DOHH2 (cell line): ENCODE measurements at regions not wholly inside any gene's neighbourhood (a gene's known extent, or its start where the extent isn't known, plus 50 kb on each side); places are given as distances from the start of the nearest gene placed in this dataset.

ENCODE experiments used
- H3F3A ChIP-seq: fragments of 200-600 bp; sonication (generic), shearing (Covaris generic); 2 replicates; pipeline ENCODE4 v1.6.0; 2016; ENCODE audit warnings: antibody characterized with exemption, mild to moderate bottlenecking; ENCODE audit not compliant: control insufficient read depth, insufficient read depth
- H3K27ac ChIP-seq: fragments of 200-600 bp; sonication (generic); 2 replicates; pipeline ENCODE4 v1.5.1; 2014; ENCODE audit warnings: low read depth, mild to moderate bottlenecking, low read length, moderate library complexity
- H3K27me3 ChIP-seq: fragments of 200-600 bp; sonication (generic); 2 replicates; pipeline ENCODE4 v1.6.1; 2014; ENCODE audit warnings: mild to moderate bottlenecking, low read length, mixed read lengths; ENCODE audit not compliant: control insufficient read depth
- H3K36me3 ChIP-seq: fragments of 200-600 bp; sonication (generic); 2 replicates; pipeline ENCODE4 v1.6.1; 2014; ENCODE audit warnings: mild to moderate bottlenecking, low read length, moderate library complexity, mixed read lengths; ENCODE audit not compliant: control insufficient read depth
- H3K4me1 ChIP-seq: fragments of 200-600 bp; sonication (generic); 2 replicates; pipeline ENCODE4 v1.6.1; 2014; ENCODE audit warnings: mild to moderate bottlenecking, low read length, mixed read lengths; ENCODE audit not compliant: control insufficient read depth
- H3K4me2 ChIP-seq: fragments of 200-600 bp; sonication (generic); 2 replicates; pipeline ENCODE4 v1.6.0; 2014; ENCODE audit warnings: mild to moderate bottlenecking, low read length, moderate library complexity
- H3K4me3 ChIP-seq: fragments of 200-600 bp; sonication (generic); 2 replicates; pipeline ENCODE4 v1.5.1; 2014; ENCODE audit warnings: mild to moderate bottlenecking, low read length, mixed read lengths
- H3K79me2 ChIP-seq: fragments of 200-600 bp; sonication (generic); 2 replicates; pipeline ENCODE4 v1.6.1; 2014; ENCODE audit warnings: mild to moderate bottlenecking, low read length, mixed read lengths; ENCODE audit not compliant: control insufficient read depth
- H3K9me2 ChIP-seq: fragments of 200-600 bp; sonication (generic); replicated peaks from 2 replicates; pipeline ENCODE4 v1.6.1; 2014; ENCODE audit warnings: mild to moderate bottlenecking, low read length, mixed read lengths; ENCODE audit not compliant: control insufficient read depth
- H3K9me3 ChIP-seq: fragments of 200-600 bp; sonication (generic); 2 replicates; pipeline ENCODE4 v1.6.1; 2014; ENCODE audit warnings: antibody characterized with exemption, low read length, mixed read lengths; ENCODE audit not compliant: control insufficient read depth, insufficient read depth
- H4K20me1 ChIP-seq: fragments of 200-600 bp; sonication (generic); 2 replicates; pipeline ENCODE4 v1.6.0; 2014; ENCODE audit warnings: low read depth, mild to moderate bottlenecking, antibody characterized with exemption, low read length, moderate library complexity; ENCODE audit not compliant: control insufficient read depth, insufficient read depth
- EZH2phosphoT487 ChIP-seq: fragments of 200-600 bp; sonication (generic); IDR thresholded peaks from 2 replicates; pipeline ENCODE4 v1.6.1; 2017; ENCODE audit warnings: borderline replicate concordance, mild to moderate bottlenecking, antibody characterized with exemption, low read length, moderate library complexity, mixed read lengths
- TF ChIP-seq, protein P1 (sequence below): fragments of 200-600 bp; sonication (generic); IDR thresholded peaks from one replicate; pipeline ENCODE4 v1.5.1; 2014; ENCODE audit warnings: antibody characterized with exemption, mild to moderate bottlenecking, low read depth, low read length; ENCODE audit not compliant: poor library complexity, severe bottlenecking

DNA sequence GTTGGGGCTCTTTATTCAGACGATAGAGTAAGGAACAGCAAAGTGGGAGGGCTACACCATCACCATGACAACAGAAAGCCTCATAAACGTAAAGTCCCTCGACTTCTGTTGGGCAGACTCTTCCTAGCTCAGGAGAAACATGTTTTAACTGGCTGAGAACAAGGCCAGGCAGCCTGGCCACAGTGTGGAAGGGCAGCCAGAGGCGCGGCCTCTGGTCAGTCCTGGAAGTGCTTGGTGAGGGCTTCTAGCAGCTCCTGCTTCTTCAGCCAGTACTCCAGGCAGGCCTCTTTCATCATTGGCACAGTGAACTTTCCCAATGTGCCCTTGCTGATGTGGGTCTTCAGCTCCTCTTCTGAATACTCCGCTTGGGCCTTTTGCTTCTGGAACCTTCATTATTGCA lies 690.9 kb downstream of the PCDH19 start:
- H3K36me3 ChIP-seq = no peaks in the 10 kb centered on the region
- H3K27me3 ChIP-seq = no peaks in the 10 kb centered on the region
- H3K27ac ChIP-seq = no peak overlapping the region
- H3K4me3 ChIP-seq = no peak overlapping the region
- H4K20me1 ChIP-seq = no peaks in the 10 kb centered on the region
- no peaks in the 10 kb centered on the region for H3K79me2 ChIP-seq
- TF ChIP-seq, protein P1, sequence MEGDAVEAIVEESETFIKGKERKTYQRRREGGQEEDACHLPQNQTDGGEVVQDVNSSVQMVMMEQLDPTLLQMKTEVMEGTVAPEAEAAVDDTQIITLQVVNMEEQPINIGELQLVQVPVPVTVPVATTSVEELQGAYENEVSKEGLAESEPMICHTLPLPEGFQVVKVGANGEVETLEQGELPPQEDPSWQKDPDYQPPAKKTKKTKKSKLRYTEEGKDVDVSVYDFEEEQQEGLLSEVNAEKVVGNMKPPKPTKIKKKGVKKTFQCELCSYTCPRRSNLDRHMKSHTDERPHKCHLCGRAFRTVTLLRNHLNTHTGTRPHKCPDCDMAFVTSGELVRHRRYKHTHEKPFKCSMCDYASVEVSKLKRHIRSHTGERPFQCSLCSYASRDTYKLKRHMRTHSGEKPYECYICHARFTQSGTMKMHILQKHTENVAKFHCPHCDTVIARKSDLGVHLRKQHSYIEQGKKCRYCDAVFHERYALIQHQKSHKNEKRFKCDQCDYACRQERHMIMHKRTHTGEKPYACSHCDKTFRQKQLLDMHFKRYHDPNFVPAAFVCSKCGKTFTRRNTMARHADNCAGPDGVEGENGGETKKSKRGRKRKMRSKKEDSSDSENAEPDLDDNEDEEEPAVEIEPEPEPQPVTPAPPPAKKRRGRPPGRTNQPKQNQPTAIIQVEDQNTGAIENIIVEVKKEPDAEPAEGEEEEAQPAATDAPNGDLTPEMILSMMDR = no peak
- no peak for TF ChIP-seq EZH2phosphoT487
- no peaks in the 10 kb centered on the region for H3F3A ChIP-seq
- no peaks in the 10 kb centered on the region for H3K4me1 ChIP-seq
- H3K9me3 ChIP-seq = no peaks in the 10 kb centered on the region
- H3K4me2 ChIP-seq = no peak overlapping the region
- H3K9me2 ChIP-seq = no peaks in the 10 kb centered on the region

DNA sequence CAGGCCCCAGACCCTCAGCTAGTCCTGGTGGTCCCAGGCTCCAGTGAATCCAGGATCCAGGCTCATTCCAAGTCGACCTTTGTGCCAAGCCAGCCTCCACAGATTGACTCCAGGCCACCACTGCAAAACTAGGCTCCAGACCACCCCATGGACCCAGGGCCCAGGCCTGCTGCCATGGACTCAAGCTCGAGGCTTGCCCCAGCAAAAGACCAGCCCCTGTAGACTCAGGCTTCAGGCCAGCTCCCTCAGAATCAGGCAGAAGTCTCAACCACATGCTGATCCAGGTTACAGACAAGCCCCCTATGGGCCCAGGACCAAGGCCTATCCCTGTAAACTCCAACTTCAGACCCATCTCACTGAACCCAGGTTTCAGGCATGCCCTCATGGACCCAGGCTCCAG lies 692.4 kb downstream of the PCDH19 start:
- Histone ChIP-seq H3K4me3 (no peak overlapping the region), H3K79me2 (no peaks in the 10 kb centered on the region), H3F3A (no peaks in the 10 kb centered on the region), H3K27me3 (no peaks in the 10 kb centered on the region), H3K36me3 (no peaks in the 10 kb centered on the region), H3K4me2 (no peak overlapping the region), H3K27ac (no peak overlapping the region), H3K9me2 (no peaks in the 10 kb centered on the region), H4K20me1 (no peaks in the 10 kb centered on the region), H3K4me1 (no peaks in the 10 kb centered on the region), H3K9me3 (no peaks in the 10 kb centered on the region)
- TF ChIP-seq, protein P1 = no peak
- no peak for TF ChIP-seq EZH2phosphoT487

DNA sequence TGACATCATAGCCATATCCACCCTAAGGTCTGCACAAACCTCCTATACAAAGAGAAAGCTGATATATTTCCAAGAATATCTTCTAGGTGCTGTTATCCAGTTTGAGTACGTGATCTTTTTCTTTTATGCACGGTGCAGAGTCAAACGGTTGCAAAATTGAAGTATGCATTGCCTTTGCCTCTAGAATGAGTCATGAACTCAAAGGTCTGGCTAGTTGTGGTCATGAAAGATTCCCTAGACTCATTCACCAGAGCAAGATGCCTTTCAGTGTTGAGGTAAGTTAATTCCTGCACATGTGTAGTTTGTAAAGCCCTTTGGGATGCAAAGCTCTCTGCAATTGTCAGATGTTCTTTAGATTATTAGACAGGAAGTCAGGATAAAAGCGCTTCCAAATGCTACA lies 704.4 kb downstream of the PCDH19 start:
- no peak overlapping the region for H3K4me3 ChIP-seq
- TF ChIP-seq EZH2phosphoT487 = no peak
- TF ChIP-seq, protein P1 = no peak
- H3K4me2 ChIP-seq = no peak overlapping the region
- no peaks in the 10 kb centered on the region for H3F3A ChIP-seq
- no peaks in the 10 kb centered on the region for H3K9me3 ChIP-seq
- no peak overlapping the region for H3K27ac ChIP-seq
- no peaks in the 10 kb centered on the region for H3K27me3 ChIP-seq
- no peaks in the 10 kb centered on the region for H3K79me2 ChIP-seq
- H3K9me2 ChIP-seq = no peaks in the 10 kb centered on the region
- H4K20me1 ChIP-seq = no peaks in the 10 kb centered on the region
- no peaks in the 10 kb centered on the region for H3K36me3 ChIP-seq
- H3K4me1 ChIP-seq = no peaks in the 10 kb centered on the region

DNA sequence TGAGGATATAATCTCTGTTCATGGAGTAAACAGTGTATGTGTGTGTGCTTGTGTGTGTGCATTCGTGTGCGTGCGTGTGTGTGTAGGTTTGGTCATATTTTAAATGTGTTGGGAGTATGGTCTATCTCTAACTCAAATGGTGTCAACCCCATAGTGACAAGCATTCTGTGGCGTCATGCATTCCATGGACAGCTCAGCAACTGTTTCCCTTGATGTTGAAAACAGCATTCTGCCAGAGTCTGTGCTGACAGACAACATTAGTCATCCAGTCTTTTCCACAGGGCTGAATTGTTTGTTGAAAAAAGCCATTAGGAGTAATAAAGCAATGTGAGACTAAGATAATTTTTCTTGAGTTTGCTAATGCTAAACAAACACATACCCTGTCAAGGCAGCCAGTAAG lies 706.6 kb downstream of the PCDH19 start:
- Histone ChIP-seq H4K20me1 (no peaks in the 10 kb centered on the region), H3F3A (no peaks in the 10 kb centered on the region), H3K27ac (no peak overlapping the region), H3K4me3 (no peak overlapping the region), H3K4me2 (no peak overlapping the region), H3K9me2 (no peaks in the 10 kb centered on the region), H3K79me2 (no peaks in the 10 kb centered on the region), H3K27me3 (no peaks in the 10 kb centered on the region), H3K36me3 (no peaks in the 10 kb centered on the region), H3K4me1 (no peaks in the 10 kb centered on the region), H3K9me3 (no peaks in the 10 kb centered on the region)
- TF ChIP-seq, protein P1 = no peak
- TF ChIP-seq EZH2phosphoT487 = no peak
